Right renal cortex interstitium (tissue), 3 donors: ENCODE measurements at regions not wholly inside any gene's neighbourhood (a gene's known extent, or its start where the extent isn't known, plus 50 kb on each side); places are given as distances from the start of the nearest gene placed in this dataset.
A peak's percentile ranks its signal among the peaks of the same experiment; 100 is the strongest.

Source experiments
- DNase-seq, 3 donors: peaks; one replicate each; pipeline ENCODE4 v3.0.0-alpha.2; 2013; ENCODE audit warnings: low read depth in 3 of 3, low spot score in 2 of 3

- no peak for DNase-seq
Measured at GRCh38 chr2:41955316-41956043, 92.3 kb upstream of the PKDCC start.

- DNase-seq, result no peak
Measured at GRCh38 chr2:41957431-41957830, 90.4 kb upstream of the PKDCC start.

- DNase-seq, result no peak
Measured at GRCh38 chr2:41958251-41958650, 89.6 kb upstream of the PKDCC start.

- no peak for DNase-seq
Measured at GRCh38 chr2:41958775-41959174, 89.0 kb upstream of the PKDCC start.

GRCh38 chr2:41959760-41960159 lies 88.1 kb upstream of the PKDCC start:
- DNase-seq, result no peak

- DNase-seq, result no peak
Measured at GRCh38 chr2:41962922-41963622, 84.7 kb upstream of the PKDCC start.

- peak; percentile 82 to 88 (median 87) for DNase-seq
Measured at GRCh38 chr2:41963661-41964525, 83.9 kb upstream of the PKDCC start.

GRCh38 chr2:41965173-41965908 lies 82.5 kb upstream of the PKDCC start:
- no peak for DNase-seq

GRCh38 chr2:41965909-41966295 lies 81.9 kb upstream of the PKDCC start:
- DNase-seq, result no peak

- DNase-seq, result peak in 1 of 3 donors; percentile 74
Measured at GRCh38 chr2:41966431-41966893, 81.4 kb upstream of the PKDCC start.

- no peak for DNase-seq
Measured at GRCh38 chr2:41966920-41967319, 80.9 kb upstream of the PKDCC start.

GRCh38 chr2:41967476-41968181 lies 80.2 kb upstream of the PKDCC start:
- DNase-seq, result no peak

- DNase-seq, result no peak
Measured at GRCh38 chr2:41968182-41968578, 79.6 kb upstream of the PKDCC start.

- no peak for DNase-seq
Measured at GRCh38 chr2:41970988-41971660, 76.7 kb upstream of the PKDCC start.

GRCh38 chr2:41972179-41972578 lies 75.6 kb upstream of the PKDCC start:
- no peak for DNase-seq

GRCh38 chr2:41972819-41973218 lies 75.0 kb upstream of the PKDCC start:
- no peak for DNase-seq

GRCh38 chr2:41973871-41974270 lies 74.0 kb upstream of the PKDCC start:
- no peak for DNase-seq

- no peak for DNase-seq
Measured at GRCh38 chr2:41981417-41981816, 66.4 kb upstream of the PKDCC start.

GRCh38 chr2:41985573-41986095 lies 62.2 kb upstream of the PKDCC start:
- no peak for DNase-seq
